ENCODE measurements at regions not wholly inside any gene's neighbourhood (a gene's known extent, or its start where the extent isn't known, plus 50 kb on each side); places are given as distances from the start of the nearest gene placed in this dataset.

DNA sequence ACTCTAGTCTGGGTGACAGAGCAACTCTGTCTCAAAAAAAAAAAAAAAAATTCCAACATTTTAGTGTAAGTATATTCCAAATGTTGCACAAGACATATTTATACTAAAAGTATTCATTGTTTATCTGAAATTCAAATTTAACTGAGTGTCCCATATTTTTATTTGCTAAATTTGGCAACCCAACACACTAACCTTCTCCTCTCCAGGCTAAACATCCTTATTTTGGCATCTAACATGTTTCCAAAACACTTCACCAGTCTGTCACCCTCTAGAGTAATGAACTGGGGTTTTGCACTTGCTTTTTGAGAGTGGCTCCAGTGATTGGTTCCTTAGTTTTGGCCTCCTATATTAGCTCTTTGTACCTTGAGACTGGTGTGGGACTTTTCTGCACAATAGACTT lies 243.4 kb upstream of the SALL1 start:
- Histone ChIP-seq H2AFZ (no peak overlapping the region), H3K9me3 (ENCODE audit: insufficient read depth, low read depth) (no peaks in the 10 kb centered on the region; the same call in 1 of the 2 replicates), H3K4me3 (no peak overlapping the region), H3K4me1 (replicated peaks; ENCODE audit: insufficient read depth) (no peaks in the 10 kb centered on the region), H3K36me3 (ENCODE audit: low read depth) (no peaks in the 10 kb centered on the region), H3K27me3 (ENCODE audit: insufficient read depth, low read depth) (no peaks in the 10 kb centered on the region), H3K79me2 (ENCODE audit: low read depth) (no peaks in the 10 kb centered on the region), H3K27ac (no peak overlapping the region), H4K20me1 (ENCODE audit: insufficient read depth) (no peaks in the 10 kb centered on the region), H3K4me2 (no peak overlapping the region), H3K9me2 (ENCODE audit: insufficient read depth) (no peaks in the 10 kb centered on the region), H3F3A (ENCODE audit: insufficient read depth, low read depth) (no peaks in the 10 kb centered on the region)
- ChIA-PET POLR2A (ENCODE audit: unreplicated experiment) (no interaction called here), CTCF (no interaction called here)
- no TSS peak for BruUV-seq (replicated peaks)
- intact Hi-C loops (cut with micrococcal nuclease; ENCODE audit: unreplicated experiment), result no loop called here
- no peak for TF ChIP-seq EZH2 (IDR thresholded peaks at IDR 0.05; ENCODE audit: low read depth)
- TF ChIP-seq, protein P1, sequence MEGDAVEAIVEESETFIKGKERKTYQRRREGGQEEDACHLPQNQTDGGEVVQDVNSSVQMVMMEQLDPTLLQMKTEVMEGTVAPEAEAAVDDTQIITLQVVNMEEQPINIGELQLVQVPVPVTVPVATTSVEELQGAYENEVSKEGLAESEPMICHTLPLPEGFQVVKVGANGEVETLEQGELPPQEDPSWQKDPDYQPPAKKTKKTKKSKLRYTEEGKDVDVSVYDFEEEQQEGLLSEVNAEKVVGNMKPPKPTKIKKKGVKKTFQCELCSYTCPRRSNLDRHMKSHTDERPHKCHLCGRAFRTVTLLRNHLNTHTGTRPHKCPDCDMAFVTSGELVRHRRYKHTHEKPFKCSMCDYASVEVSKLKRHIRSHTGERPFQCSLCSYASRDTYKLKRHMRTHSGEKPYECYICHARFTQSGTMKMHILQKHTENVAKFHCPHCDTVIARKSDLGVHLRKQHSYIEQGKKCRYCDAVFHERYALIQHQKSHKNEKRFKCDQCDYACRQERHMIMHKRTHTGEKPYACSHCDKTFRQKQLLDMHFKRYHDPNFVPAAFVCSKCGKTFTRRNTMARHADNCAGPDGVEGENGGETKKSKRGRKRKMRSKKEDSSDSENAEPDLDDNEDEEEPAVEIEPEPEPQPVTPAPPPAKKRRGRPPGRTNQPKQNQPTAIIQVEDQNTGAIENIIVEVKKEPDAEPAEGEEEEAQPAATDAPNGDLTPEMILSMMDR (conservative IDR thresholded peaks at IDR 0.05), result no peak
- DNase-seq, result no peak

DNA sequence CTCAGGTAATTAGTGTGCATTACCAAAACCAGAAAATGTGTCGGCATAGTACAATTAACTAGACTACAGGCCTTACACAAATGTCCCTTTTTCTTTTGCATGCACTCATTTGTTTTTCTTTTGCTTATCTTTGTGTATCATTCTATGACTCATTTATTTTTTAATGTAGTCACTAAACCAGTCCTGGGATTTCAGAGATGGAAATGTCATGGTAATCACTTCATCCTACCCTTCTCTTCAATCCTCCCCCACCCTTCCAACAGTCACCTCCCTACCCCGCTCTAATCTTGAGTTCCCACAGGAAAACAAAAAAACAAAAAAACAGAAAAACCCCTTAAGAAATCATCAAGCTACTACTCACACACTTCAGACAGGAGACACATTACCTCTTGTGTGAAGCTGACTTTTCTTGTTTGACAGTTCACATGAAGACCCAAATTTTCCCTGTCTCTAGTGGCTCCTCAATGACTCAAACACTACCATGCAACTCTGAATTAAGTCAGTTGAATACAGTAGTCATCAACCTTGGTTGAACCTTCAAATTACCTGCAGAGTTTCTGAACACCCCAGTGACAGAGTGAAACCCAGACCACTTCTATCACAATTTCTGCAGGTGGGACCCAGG lies 242.4 kb upstream of the SALL1 start:
- no peak overlapping the region for H3K27ac ChIP-seq
- no peaks in the 10 kb centered on the region for H3K79me2 ChIP-seq (ENCODE audit: low read depth)
- intact Hi-C loops (cut with micrococcal nuclease; ENCODE audit: unreplicated experiment), result no loop called here
- ChIA-PET CTCF (no interaction called here), POLR2A (ENCODE audit: unreplicated experiment) (no interaction called here)
- H2AFZ ChIP-seq, result no peak overlapping the region
- H4K20me1 ChIP-seq (ENCODE audit: insufficient read depth), result no peaks in the 10 kb centered on the region
- H3K9me3 ChIP-seq (ENCODE audit: insufficient read depth, low read depth), result no peaks in the 10 kb centered on the region; the same call in 1 of the 2 replicates
- no peaks in the 10 kb centered on the region for H3K4me1 ChIP-seq (replicated peaks; ENCODE audit: insufficient read depth)
- TF ChIP-seq, protein P1 (conservative IDR thresholded peaks at IDR 0.05), result no peak
- TF ChIP-seq EZH2 (IDR thresholded peaks at IDR 0.05; ENCODE audit: low read depth), result no peak
- DNase-seq, result no peak
- no peaks in the 10 kb centered on the region for H3K36me3 ChIP-seq (ENCODE audit: low read depth)
- H3K4me2 ChIP-seq, result no peak overlapping the region
- BruUV-seq (replicated peaks), result no TSS peak
- no peaks in the 10 kb centered on the region for H3F3A ChIP-seq (ENCODE audit: insufficient read depth, low read depth)
- H3K4me3 ChIP-seq, result no peak overlapping the region
- H3K27me3 ChIP-seq (ENCODE audit: insufficient read depth, low read depth), result no peaks in the 10 kb centered on the region
- no peaks in the 10 kb centered on the region for H3K9me2 ChIP-seq (ENCODE audit: insufficient read depth)

DNA sequence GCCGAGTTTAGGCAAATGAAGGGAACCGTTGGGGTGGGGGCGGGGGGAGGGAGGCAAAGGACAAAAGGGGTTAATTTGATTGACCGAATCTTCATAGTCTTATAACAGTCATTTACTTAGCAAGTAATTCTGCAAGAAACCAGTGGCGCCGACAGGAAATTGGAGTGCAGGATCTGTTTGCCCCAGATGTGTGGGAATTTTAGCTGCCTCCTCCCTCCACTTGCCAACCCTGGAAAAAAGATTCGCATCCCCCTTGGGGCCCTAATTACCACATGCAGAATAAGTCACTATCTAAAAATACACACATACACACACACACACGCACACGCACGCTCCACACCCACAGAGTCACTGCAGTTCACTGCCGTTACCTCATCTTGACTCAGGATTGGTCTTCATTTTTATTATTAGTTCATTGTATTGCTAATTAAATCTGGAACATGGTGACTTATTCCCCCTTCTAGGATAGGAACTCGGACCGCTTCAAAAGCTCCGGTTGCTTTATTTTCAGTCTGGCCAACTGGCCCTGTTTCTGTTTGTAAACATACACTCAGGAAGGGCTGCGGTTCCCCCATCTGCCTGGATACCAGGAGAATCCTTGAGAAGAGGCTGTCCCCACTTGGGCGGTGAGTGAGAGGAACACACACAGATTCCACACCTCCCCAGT lies 241.6 kb upstream of the SALL1 start:
- Histone ChIP-seq H3K36me3 (ENCODE audit: low read depth) (no peaks in the 10 kb centered on the region), H2AFZ (no peak overlapping the region), H3K9me2 (ENCODE audit: insufficient read depth) (no peaks in the 10 kb centered on the region), H3F3A (ENCODE audit: insufficient read depth, low read depth) (no peaks in the 10 kb centered on the region), H3K27ac (no peak overlapping the region), H3K4me3 (no peak overlapping the region), H3K9me3 (ENCODE audit: insufficient read depth, low read depth) (no peaks in the 10 kb centered on the region; the same call in 1 of the 2 replicates), H3K4me1 (replicated peaks; ENCODE audit: insufficient read depth) (no peaks in the 10 kb centered on the region), H3K79me2 (ENCODE audit: low read depth) (no peaks in the 10 kb centered on the region), H3K27me3 (ENCODE audit: insufficient read depth, low read depth) (no peaks in the 10 kb centered on the region), H4K20me1 (ENCODE audit: insufficient read depth) (no peaks in the 10 kb centered on the region), H3K4me2 (no peak overlapping the region)
- ChIA-PET CTCF (no interaction called here), POLR2A (ENCODE audit: unreplicated experiment) (no interaction called here)
- no peak for DNase-seq
- no TSS peak for BruUV-seq (replicated peaks)
- TF ChIP-seq, protein P1 (conservative IDR thresholded peaks at IDR 0.05), result no peak
- no peak for TF ChIP-seq EZH2 (IDR thresholded peaks at IDR 0.05; ENCODE audit: low read depth)
- intact Hi-C loops (cut with micrococcal nuclease; ENCODE audit: unreplicated experiment), result no loop called here
